PC-3 (cell line): ENCODE measurements at regions not wholly inside any gene's neighbourhood (a gene's known extent, or its start where the extent isn't known, plus 50 kb on each side); places are given as distances from the start of the nearest gene placed in this dataset.
"Not testable (repeated sequence)": the region's sequence is repeated elsewhere in the genome, so short reads cannot be mapped to it uniquely, and the experiment has no call there.

Source experiments
- ATAC-seq: fragments of 200-7000 bp; cut with Tn5 transposase; 2 replicates; pipeline ENCODE4 v1.9.1; 2020; ENCODE audit warnings: mild to moderate bottlenecking, moderate library complexity
- BruUV-seq: library from RNA; stranded (reverse); fragments of 400-500 nt; replicated peaks from 2 replicates; lab custom pipeline; 2021; lab: Mats Ljungman, UMichigan
- CTCF ChIA-PET: fragments of 300-600 bp; sonication (Branson Sonifier 250); formaldehyde crosslinking; loops from one replicate; lab custom pipeline; 2022; ENCODE audit warnings: antibody characterized with exemption; lab: Charles Lee
- POLR2A ChIA-PET: fragments of 300-600 bp; sonication (Branson Sonifier 250); formaldehyde crosslinking; loops from one replicate; lab custom pipeline; 2022; ENCODE audit warnings: antibody characterized with exemption; ENCODE audit not compliant: unreplicated experiment; lab: Charles Lee
- DNase-seq: peaks from one replicate; pipeline ENCODE4 v3.0.0-alpha.2; 2015
- H2AFZ ChIP-seq: fragments of 300-600 bp; sonication (generic); 2 replicates; pipeline ENCODE4 v1.6.0; 2016; ENCODE audit warnings: antibody characterized with exemption, low read length
- H3F3A ChIP-seq: fragments of 300-600 bp; sonication (generic); one replicate; pipeline ENCODE4 v1.6.0; 2017; ENCODE audit warnings: antibody characterized with exemption, low read length, control low read depth, mild to moderate bottlenecking; ENCODE audit not compliant: unreplicated experiment
- H3K27ac ChIP-seq: fragments of 300-600 bp; sonication (generic); 2 replicates; pipeline ENCODE4 v1.5.1; 2016; ENCODE audit warnings: mild to moderate bottlenecking, low read length
- H3K27me3 ChIP-seq: fragments of 300-600 bp; sonication (generic); 2 replicates; pipeline ENCODE4 v1.6.1; 2016; ENCODE audit warnings: low read length, mixed read lengths
- H3K36me3 ChIP-seq: fragments of 300-600 bp; sonication (generic); 2 replicates; pipeline ENCODE4 v1.6.1; 2016; ENCODE audit warnings: low read depth, mixed run types, low read length, mixed read lengths
- H3K4me1 ChIP-seq: fragments of 300-600 bp; sonication (generic); 2 replicates; pipeline ENCODE4 v1.5.1; 2016; ENCODE audit warnings: low read length; ENCODE audit not compliant: insufficient read depth
- H3K4me2 ChIP-seq: fragments of 300-600 bp; sonication (generic); 2 replicates; pipeline ENCODE4 v1.6.0; 2016; ENCODE audit warnings: low read length
- H3K4me3 ChIP-seq: fragments of 300-600 bp; sonication (generic); 2 replicates; pipeline ENCODE4 v1.5.1; 2016; ENCODE audit warnings: mild to moderate bottlenecking, low read length, mixed read lengths
- H3K79me2 ChIP-seq: fragments of 300-600 bp; sonication (generic); 2 replicates; pipeline ENCODE4 v1.6.1; 2017; ENCODE audit warnings: low read length, mixed read lengths
- H3K9ac ChIP-seq: fragments of 300-600 bp; sonication (generic); 2 replicates; pipeline ENCODE4 v1.6.0; 2016; ENCODE audit warnings: mild to moderate bottlenecking, low read length
- H3K9me2 ChIP-seq: fragments of 300-600 bp; sonication (generic); replicated peaks from 2 replicates; pipeline ENCODE4 v1.6.1; 2016; ENCODE audit warnings: mixed run types, low read length, mixed read lengths
- H3K9me3 ChIP-seq: fragments of 300-600 bp; sonication (generic); 2 replicates; pipeline ENCODE4 v1.6.1; 2016; ENCODE audit warnings: low read length, mixed read lengths
- H4K20me1 ChIP-seq: fragments of 300-600 bp; sonication (generic); 2 replicates; pipeline ENCODE4 v1.6.1; 2016; ENCODE audit warnings: low read length, mixed read lengths
- CTCF ChIP-seq: fragments of 300-600 bp; sonication (generic); conservative IDR thresholded peaks from 2 replicates; pipeline ENCODE4 v1.5.1; 2017; ENCODE audit warnings: antibody characterized with exemption, low read depth, mild to moderate bottlenecking, low read length
- EZH2 ChIP-seq: fragments of 300-600 bp; sonication (generic); IDR thresholded peaks from one replicate; pipeline ENCODE4 v1.6.1; 2017; ENCODE audit warnings: antibody characterized with exemption, mild to moderate bottlenecking, low read length; ENCODE audit not compliant: unreplicated experiment
- EZH2phosphoT487 ChIP-seq: fragments of 300-600 bp; sonication (generic); IDR thresholded peaks from 2 replicates; pipeline ENCODE4 v1.6.1; 2018; ENCODE audit warnings: mild to moderate bottlenecking, antibody characterized with exemption, low read length, borderline replicate concordance
- intact Hi-C: fragments of 100-400 bp; cut with micrococcal nuclease; formaldehyde crosslinking; loops from 2 replicates; pipeline ENCODE4 v1.9.0; 2023

- Histone ChIP-seq H3K9ac (no peak overlapping the region), H3K4me1 (no peaks in the 10 kb centered on the region), H2AFZ (no peak overlapping the region), H3K27me3 (no peaks in the 10 kb centered on the region), H3K79me2 (no peaks in the 10 kb centered on the region), H3K4me3 (no peak overlapping the region), H3K27ac (no peak overlapping the region), H3K9me3 (no peaks in the 10 kb centered on the region), H3K4me2 (no peak overlapping the region), H3K36me3 (no peaks in the 10 kb centered on the region), H4K20me1 (no peaks in the 10 kb centered on the region), H3F3A (no peaks in the 10 kb centered on the region), H3K9me2 (no peaks in the 10 kb centered on the region)
- TF ChIP-seq EZH2phosphoT487, result no peak
- TF ChIP-seq CTCF, result no peak
- TF ChIP-seq EZH2, result no peak
- no peak for ATAC-seq
- no TSS peak for BruUV-seq
- intact Hi-C loops, result loop anchor here (1.0 to 10.0 kb wide), 2 partner anchors 433 to 809 kb away; no protein-coding TSS in a partner anchor
- ChIA-PET POLR2A (no interaction called here), CTCF (interaction anchor here (1.0 kb wide), 1 partner anchor 431 kb away, joined by 4 read pairs; no protein-coding TSS in a partner anchor)
- DNase-seq, result no peak
Observed at GRCh38 chrX:85543866-85544265, 164.4 kb upstream of the POF1B start.

GRCh38 chrX:85529141-85529540 is 149.7 kb upstream of the POF1B start:
- H3K4me2 ChIP-seq, H3K9ac ChIP-seq, H3K27me3 ChIP-seq, H3K4me3 ChIP-seq, H3K27ac ChIP-seq, ATAC-seq, H3K9me2 ChIP-seq, H3K36me3 ChIP-seq, H2AFZ ChIP-seq, H3K4me1 ChIP-seq, DNase-seq, H3K79me2 ChIP-seq, H3F3A ChIP-seq, CTCF ChIA-PET, H3K9me3 ChIP-seq, intact Hi-C loops, H4K20me1 ChIP-seq, POLR2A ChIA-PET, BruUV-seq: not testable (repeated sequence)

GRCh38 chrX:85517994-85518718 is 138.7 kb upstream of the POF1B start:
- Histone ChIP-seq H3K4me2 (no peak overlapping the region), H3K4me3 (no peak overlapping the region), H3F3A (no peaks in the 10 kb centered on the region), H3K27ac (no peak overlapping the region), H3K9me3 (no peaks in the 10 kb centered on the region), H2AFZ (no peak overlapping the region), H4K20me1 (no peaks in the 10 kb centered on the region), H3K9ac (no peak overlapping the region), H3K4me1 (no peaks in the 10 kb centered on the region), H3K36me3 (no peaks in the 10 kb centered on the region), H3K27me3 (no peaks in the 10 kb centered on the region), H3K79me2 (no peaks in the 10 kb centered on the region), H3K9me2 (no peaks in the 10 kb centered on the region)
- ChIA-PET POLR2A (no interaction called here), CTCF (no interaction called here)
- ATAC-seq (no peak), DNase-seq (no peak)
- no peak for TF ChIP-seq EZH2
- intact Hi-C loops, result no loop called here
- no TSS peak for BruUV-seq
